A549 (cell line): ENCODE measurements at regions not wholly inside any gene's neighbourhood (a gene's known extent, or its start where the extent isn't known, plus 50 kb on each side); places are given as distances from the start of the nearest gene placed in this dataset.
A peak's percentile ranks its signal among the peaks of the same experiment; 100 is the strongest.

Experiments used
- ATAC-seq, 2 experiments: fragments of 200-7000 bp in 1 of 2; fragments of >200 bp in 1 of 2; cut with Nextera tagmentation in 1 of 2; cut with Tn5 transposase in 1 of 2; 3 replicates each; pipeline versions ENCODE4 v1.8.0 to v1.9.1; 2018 to 2020; ENCODE audit warnings: mild to moderate bottlenecking in 1 of 2, moderate library complexity in 1 of 2
- CTCF ChIA-PET: fragments of 300-600 bp; sonication (Branson Sonifier 250); formaldehyde crosslinking; extraction: SDS; loops from one replicate; lab custom pipeline; 2021; ENCODE audit warnings: antibody characterized with exemption, inconsistent platforms; lab: Yijun Ruan, JAX
- POLR2A ChIA-PET: fragments of 350-600 bp; formaldehyde crosslinking; extraction: SDS; loops from one replicate; lab custom pipeline; 2021; ENCODE audit warnings: antibody characterized with exemption, inconsistent platforms; lab: Yijun Ruan, JAX
- DNase-seq, 2 experiments: peaks; one replicate each; pipeline versions ENCODE4 v3.0.0 to v3.0.0-alpha.2; 2011 to 2016; ENCODE audit warnings: low read depth in 1 of 2, low spot score in 1 of 2
- FAIRE-seq: peaks from 2 replicates; lab custom pipeline; 2011; peaks lifted over from hg19 to GRCh38; lab: Jason Lieb, UNC
- H3K27ac ChIP-seq, 2 experiments: fragments of >200 bp; sonication (Bioruptor Twin); formaldehyde crosslinking; 3 replicates each; pipeline ENCODE4 v1.5.1; 2016 to 2017
- H3K4me1 ChIP-seq: fragments of >200 bp; sonication (Bioruptor Twin); formaldehyde crosslinking; 3 replicates; pipeline ENCODE4 v1.6.1; 2016
- H3K4me2 ChIP-seq: fragments of >200 bp; sonication (Bioruptor Twin); formaldehyde crosslinking; 3 replicates; pipeline ENCODE4 v1.6.1; 2016
- H3K4me3 ChIP-seq: fragments of >200 bp; sonication (Bioruptor Twin); formaldehyde crosslinking; 3 replicates; pipeline ENCODE4 v1.5.1; 2016
- H3K9me3 ChIP-seq: fragments of >200 bp; sonication (Bioruptor Twin); formaldehyde crosslinking; 3 replicates; pipeline ENCODE4 v1.6.1; 2016
- ATOH8 ChIP-seq: fragments of 250-450 bp; sonication (Bioruptor Pico); IDR thresholded peaks from 2 replicates; pipeline ENCODE4 v1.5.0; 2020; ENCODE audit warnings: low read depth, mild to moderate bottlenecking, moderate library complexity
- BCL3 ChIP-seq: fragments of >200 bp; sonication (Bioruptor Twin); formaldehyde crosslinking; IDR thresholded peaks from 3 replicates; pipeline ENCODE4 v1.6.1; 2016
- BHLHE40 ChIP-seq: IDR thresholded peaks from 2 replicates; pipeline ENCODE4 v1.6.1; 2012; ENCODE audit warnings: low read depth, low read length, inconsistent platforms
- CBX2 ChIP-seq: fragments of 200-600 bp; sonication (generic); IDR thresholded peaks from 2 replicates; pipeline ENCODE4 v1.6.1; 2016; ENCODE audit warnings: low read depth, mild to moderate bottlenecking, borderline replicate concordance
- CBX8 ChIP-seq: fragments of 200-600 bp; sonication (generic); IDR thresholded peaks from 2 replicates; pipeline ENCODE4 v1.6.1; 2016
- CHD4 ChIP-seq: fragments of 200-600 bp; sonication (generic); IDR thresholded peaks from 2 replicates; pipeline ENCODE4 v1.6.1; 2016; ENCODE audit warnings: antibody characterized with exemption, mild to moderate bottlenecking, borderline replicate concordance
- EHMT2 ChIP-seq: fragments of 200-600 bp; sonication (generic); IDR thresholded peaks from 2 replicates; pipeline ENCODE4 v1.6.1; 2016; ENCODE audit warnings: antibody characterized with exemption, low read depth, mild to moderate bottlenecking, moderate library complexity
- ESRRA ChIP-seq: fragments of 150-350 bp; IDR thresholded peaks from 2 replicates; pipeline ENCODE4 v1.6.1; 2014; ENCODE audit warnings: mild to moderate bottlenecking, low read length, borderline replicate concordance
- KDM1A ChIP-seq: fragments of 200-600 bp; sonication (generic); IDR thresholded peaks from 2 replicates; pipeline ENCODE4 v1.6.1; 2016; ENCODE audit warnings: low read depth, mild to moderate bottlenecking
- MAZ ChIP-seq: fragments of 150-350 bp; IDR thresholded peaks from 2 replicates; pipeline ENCODE4 v1.6.1; 2014; ENCODE audit warnings: antibody characterized with exemption, low read depth, low read length, borderline replicate concordance
- PHF8 ChIP-seq: fragments of 200-600 bp; sonication (generic); IDR thresholded peaks from 2 replicates; pipeline ENCODE4 v1.6.1; 2016; ENCODE audit warnings: low read depth, mild to moderate bottlenecking, antibody characterized with exemption, moderate library complexity, borderline replicate concordance
- RAD21 ChIP-seq, 2 experiments: fragments of >200 bp in 1 of 2; sonication (Bioruptor Twin) in 1 of 2; formaldehyde crosslinking in 1 of 2; IDR thresholded peaks in 1 of 2; conservative IDR thresholded peaks in 1 of 2; 2 replicates in 1 of 2; 3 replicates in 1 of 2; pipeline ENCODE4 v1.6.1; 2012 to 2018; ENCODE audit warnings: inconsistent platforms in 1 of 2
- RCOR1 ChIP-seq: fragments of 150-350 bp; IDR thresholded peaks from 2 replicates; pipeline ENCODE4 v1.6.1; 2014; ENCODE audit warnings: antibody characterized with exemption, low read length, low read depth
- REST ChIP-seq: fragments of 200-600 bp; sonication (generic); IDR thresholded peaks from 2 replicates; pipeline ENCODE4 v1.6.1; 2016; ENCODE audit warnings: antibody characterized with exemption, mild to moderate bottlenecking, moderate library complexity
- RFX5 ChIP-seq: fragments of 450-650 bp; IDR thresholded peaks from 2 replicates; pipeline ENCODE4 v1.7.1; 2014; ENCODE audit warnings: antibody characterized with exemption, mild to moderate bottlenecking, moderate library complexity
- RNF2 ChIP-seq: fragments of 200-600 bp; sonication (generic); IDR thresholded peaks from 2 replicates; pipeline ENCODE4 v1.6.1; 2016; ENCODE audit warnings: low read depth, mild to moderate bottlenecking, antibody characterized with exemption, moderate library complexity, borderline replicate concordance
- TP53 ChIP-seq: fragments of 250-450 bp; sonication (Bioruptor Pico); IDR thresholded peaks from 2 replicates; pipeline ENCODE4 v1.5.0; 2021; ENCODE audit warnings: mild to moderate bottlenecking, moderate library complexity
- ZNF302 ChIP-seq: fragments of 250-450 bp; sonication (Bioruptor Pico); IDR thresholded peaks from 2 replicates; pipeline ENCODE4 v1.9.0; 2021; ENCODE audit warnings: inconsistent platforms, mild to moderate bottlenecking, moderate library complexity
- WGBS: methylation state at CpG from one replicate; pipeline ENCODE4 v1.1.6; 2017; ENCODE audit errors: missing lambda C conversion rate; 5-methylcytosine and 5-hydroxymethylcytosine counted together
- TF ChIP-seq, protein P1 (sequence below): fragments of 450-650 bp; IDR thresholded peaks from 2 replicates; pipeline ENCODE4 v1.6.1; 2014; ENCODE audit warnings: antibody characterized with exemption
- TF ChIP-seq, protein P2 (sequence below): fragments of >200 bp; sonication (Bioruptor Twin); formaldehyde crosslinking; IDR thresholded peaks from 3 replicates; pipeline ENCODE4 v1.5.1; 2016

DNA sequence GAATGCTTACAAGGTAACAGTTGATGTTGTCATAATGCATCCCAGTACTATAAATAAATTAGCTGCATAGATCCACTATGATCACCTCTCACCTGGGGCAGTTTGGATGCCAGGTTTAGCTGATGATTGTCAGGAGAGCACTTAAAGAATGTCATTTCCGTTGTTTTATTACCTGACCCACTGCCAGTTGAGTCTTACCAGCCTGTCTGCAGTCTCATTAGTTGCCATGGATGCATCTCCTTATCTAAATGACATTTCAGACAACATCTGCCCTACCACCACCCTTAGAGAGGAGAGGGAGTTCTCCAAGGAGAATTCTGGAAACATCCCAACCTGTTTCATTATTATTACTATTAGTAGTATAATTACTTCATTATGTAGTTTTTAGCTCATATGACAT lies 339.1 kb upstream of the API5 start:
- WGBS = 0% methylated on average over 1 of the region's 1 CpG
- Histone ChIP-seq H3K4me1 (no peaks in the 10 kb centered on the region), H3K9me3 (no peaks in the 10 kb centered on the region), H3K27ac (no peak overlapping the region), H3K4me3 (no peak overlapping the region), H3K4me2 (no peak overlapping the region)
- no peak for FAIRE-seq
- no peak for ATAC-seq
- ChIA-PET POLR2A (no interaction called here), CTCF (interaction anchor here (1.4 kb wide), 1 partner anchor 10 kb away, joined by 4 read pairs; no protein-coding TSS in a partner anchor)
- no peak for DNase-seq
- TF ChIP-seq RAD21 (conservative IDR thresholded peaks at IDR 0.05 in 1 of 2, IDR thresholded peaks at IDR 0.05 in 1 of 2) = no peak
- TF ChIP-seq BHLHE40 = no peak
- no peak for TF ChIP-seq RFX5
- no peak for TF ChIP-seq REST
- no peak for TF ChIP-seq TP53 (CRISPR knock-in tag)
- TF ChIP-seq, protein P1, sequence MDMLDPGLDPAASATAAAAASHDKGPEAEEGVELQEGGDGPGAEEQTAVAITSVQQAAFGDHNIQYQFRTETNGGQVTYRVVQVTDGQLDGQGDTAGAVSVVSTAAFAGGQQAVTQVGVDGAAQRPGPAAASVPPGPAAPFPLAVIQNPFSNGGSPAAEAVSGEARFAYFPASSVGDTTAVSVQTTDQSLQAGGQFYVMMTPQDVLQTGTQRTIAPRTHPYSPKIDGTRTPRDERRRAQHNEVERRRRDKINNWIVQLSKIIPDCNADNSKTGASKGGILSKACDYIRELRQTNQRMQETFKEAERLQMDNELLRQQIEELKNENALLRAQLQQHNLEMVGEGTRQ = no peak

DNA sequence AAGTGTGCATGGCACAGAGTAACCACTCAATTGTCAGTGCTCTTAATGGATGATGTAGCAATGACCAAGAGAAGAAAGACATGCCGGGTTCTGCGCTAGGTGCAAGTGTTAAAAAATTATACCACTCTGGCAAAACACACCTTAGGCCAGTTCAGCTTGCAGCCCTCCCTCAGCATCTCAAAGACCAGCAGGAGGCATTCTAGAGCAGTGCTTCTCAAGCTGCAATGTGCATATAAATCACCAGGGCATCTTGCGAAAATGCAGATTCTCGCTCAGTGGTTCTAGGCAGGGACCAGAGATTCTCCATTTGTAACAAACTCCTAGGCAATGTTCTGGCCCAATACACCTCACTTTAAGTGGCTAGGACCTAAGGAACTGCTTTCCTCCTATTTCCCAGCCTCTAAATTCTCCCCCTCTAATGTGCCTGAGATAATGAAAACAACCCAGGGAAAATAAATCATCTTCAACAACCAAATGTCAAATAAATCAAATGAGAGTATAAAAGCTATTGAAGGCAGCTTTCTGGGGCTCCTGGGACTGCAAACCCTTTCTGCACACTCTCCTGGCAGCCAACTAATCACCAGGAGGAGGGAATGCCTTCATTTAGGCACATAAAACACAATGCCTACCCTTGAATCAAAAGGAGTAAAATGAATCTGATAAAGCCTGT lies 337.2 kb upstream of the API5 start:
- H3K4me1 ChIP-seq = no peaks in the 10 kb centered on the region
- DNase-seq (peak in 1 of 2 experiments; percentile 3), FAIRE-seq (no peak)
- no peaks in the 10 kb centered on the region for H3K9me3 ChIP-seq
- no peak overlapping the region for H3K4me2 ChIP-seq
- H3K4me3 ChIP-seq = no peak overlapping the region
- CTCF ChIA-PET = no interaction called here
- H3K27ac ChIP-seq = no peak overlapping the region
- 43% methylated on average over 4 of the region's 4 CpGs for WGBS
- TF ChIP-seq ZNF302 (CRISPR knock-in tag) (no peak), RCOR1 (no peak), CHD4 (no peak), CBX8 (no peak)
- TF ChIP-seq, all 56 proteins: peak for 0
- ATAC-seq = no peak
- POLR2A ChIA-PET = no interaction called here

DNA sequence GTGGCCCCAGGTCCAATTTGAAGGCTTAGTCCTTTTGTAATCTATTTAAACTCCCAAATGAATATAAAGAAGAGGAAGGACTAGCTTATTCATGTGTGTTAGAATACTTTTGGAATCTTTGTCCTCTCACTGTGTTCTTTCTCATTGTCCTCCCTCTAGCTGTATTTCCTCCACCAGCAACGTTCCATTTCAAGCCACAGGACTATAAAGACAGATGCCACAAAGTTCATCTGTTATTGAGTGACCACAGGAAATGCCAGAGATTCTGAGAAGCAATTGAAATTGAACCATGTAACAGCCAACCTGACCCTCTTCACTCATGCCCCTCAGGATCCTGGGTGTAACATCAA lies 336.6 kb upstream of the API5 start:
- ChIA-PET CTCF (no interaction called here), POLR2A (no interaction called here)
- no peak for TF ChIP-seq BCL3
- no peak for TF ChIP-seq ESRRA
- TF ChIP-seq, protein P2, sequence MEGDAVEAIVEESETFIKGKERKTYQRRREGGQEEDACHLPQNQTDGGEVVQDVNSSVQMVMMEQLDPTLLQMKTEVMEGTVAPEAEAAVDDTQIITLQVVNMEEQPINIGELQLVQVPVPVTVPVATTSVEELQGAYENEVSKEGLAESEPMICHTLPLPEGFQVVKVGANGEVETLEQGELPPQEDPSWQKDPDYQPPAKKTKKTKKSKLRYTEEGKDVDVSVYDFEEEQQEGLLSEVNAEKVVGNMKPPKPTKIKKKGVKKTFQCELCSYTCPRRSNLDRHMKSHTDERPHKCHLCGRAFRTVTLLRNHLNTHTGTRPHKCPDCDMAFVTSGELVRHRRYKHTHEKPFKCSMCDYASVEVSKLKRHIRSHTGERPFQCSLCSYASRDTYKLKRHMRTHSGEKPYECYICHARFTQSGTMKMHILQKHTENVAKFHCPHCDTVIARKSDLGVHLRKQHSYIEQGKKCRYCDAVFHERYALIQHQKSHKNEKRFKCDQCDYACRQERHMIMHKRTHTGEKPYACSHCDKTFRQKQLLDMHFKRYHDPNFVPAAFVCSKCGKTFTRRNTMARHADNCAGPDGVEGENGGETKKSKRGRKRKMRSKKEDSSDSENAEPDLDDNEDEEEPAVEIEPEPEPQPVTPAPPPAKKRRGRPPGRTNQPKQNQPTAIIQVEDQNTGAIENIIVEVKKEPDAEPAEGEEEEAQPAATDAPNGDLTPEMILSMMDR = no peak
- TF ChIP-seq KDM1A = no peak
- no peak for TF ChIP-seq PHF8
- TF ChIP-seq RNF2 = no peak
- no peak for TF ChIP-seq TP53 (CRISPR knock-in tag)
- TF ChIP-seq REST = no peak
- TF ChIP-seq EHMT2 = no peak
- TF ChIP-seq MAZ = no peak
- no peak for TF ChIP-seq ATOH8 (CRISPR knock-in tag)
- no peak for TF ChIP-seq CBX2

More for the DNA sequence above, 336.6 kb upstream of the API5 start:
- no peak overlapping the region for H3K27ac ChIP-seq
- H3K4me2 ChIP-seq = no peak overlapping the region
- FAIRE-seq (no peak), DNase-seq (no peak), ATAC-seq (no peak)
- WGBS = 0% methylated on average over 1 of the region's 1 CpG
- H3K9me3 ChIP-seq = no peaks in the 10 kb centered on the region
- no peak overlapping the region for H3K4me3 ChIP-seq
- H3K4me1 ChIP-seq = no peaks in the 10 kb centered on the region
